Upper lobe of left lung (tissue), 4 donors: ENCODE measurements at regions not wholly inside any gene's neighbourhood (a gene's known extent, or its start where the extent isn't known, plus 50 kb on each side); places are given as distances from the start of the nearest gene placed in this dataset.

ENCODE experiments used
- CTCF ChIP-seq, 6 experiments: fragments of 450-650 bp in 4 of 6; fragments of 200-600 bp in 2 of 6; sonication (generic) in 2 of 6; IDR thresholded peaks; one replicate each; pipeline ENCODE4 v1.5.1; 2016 to 2019; ENCODE audit warnings: antibody characterized with exemption in 6 of 6
- POLR2A ChIP-seq, 4 donors: fragments of 450-650 bp; IDR thresholded peaks; one replicate each; pipeline ENCODE4 v1.5.1; 2016 to 2017; ENCODE audit warnings: antibody characterized with exemption in 4 of 4, mild to moderate bottlenecking in 2 of 4
- POLR2AphosphoS5 ChIP-seq, 2 donors: sonication (generic); formaldehyde crosslinking; IDR thresholded peaks; one replicate each; pipeline ENCODE4 v1.5.1; 2017; ENCODE audit warnings: antibody characterized with exemption in 2 of 2

DNA sequence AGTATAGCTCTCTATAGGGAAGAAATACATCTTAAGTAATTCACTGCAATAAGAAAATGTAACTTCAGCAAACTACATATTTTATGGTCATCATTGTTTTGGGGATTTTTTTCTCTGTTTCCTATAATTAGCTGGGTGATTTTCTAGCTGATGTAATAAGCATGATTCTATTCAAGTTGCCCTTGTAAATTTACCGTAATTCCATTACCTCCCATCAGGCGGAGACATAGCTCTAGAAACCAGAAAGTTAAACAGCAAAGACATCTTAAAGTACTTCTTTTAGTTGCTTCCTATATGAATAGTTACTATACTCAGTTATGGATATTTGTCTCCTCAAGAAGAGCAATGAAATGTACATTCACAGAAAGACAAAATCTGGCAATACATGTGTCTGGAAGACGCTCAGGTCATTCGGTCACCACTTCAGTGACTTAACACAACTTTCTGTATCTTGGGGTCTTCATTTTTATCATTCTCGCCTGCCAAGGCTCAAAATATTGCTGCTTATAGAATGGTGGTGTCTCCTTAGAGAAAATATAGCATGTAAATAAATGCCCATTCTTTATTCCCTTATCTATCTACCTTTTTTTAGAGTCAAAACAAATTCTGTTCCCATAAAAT is 239.9 kb upstream of the ZC3H12C start:
- TF ChIP-seq POLR2AphosphoS5 (IDR thresholded peaks at IDR 0.05): no peak
- peak in 5 of 6 experiments; percentile 10 to 54 (median 26) for TF ChIP-seq CTCF (IDR thresholded peaks at IDR 0.05)
- TF ChIP-seq POLR2A (IDR thresholded peaks at IDR 0.05): no peak
